ENCODE measurements at regions not wholly inside any gene's neighbourhood (a gene's known extent, or its start where the extent isn't known, plus 50 kb on each side); places are given as distances from the start of the nearest gene placed in this dataset.

DNA sequence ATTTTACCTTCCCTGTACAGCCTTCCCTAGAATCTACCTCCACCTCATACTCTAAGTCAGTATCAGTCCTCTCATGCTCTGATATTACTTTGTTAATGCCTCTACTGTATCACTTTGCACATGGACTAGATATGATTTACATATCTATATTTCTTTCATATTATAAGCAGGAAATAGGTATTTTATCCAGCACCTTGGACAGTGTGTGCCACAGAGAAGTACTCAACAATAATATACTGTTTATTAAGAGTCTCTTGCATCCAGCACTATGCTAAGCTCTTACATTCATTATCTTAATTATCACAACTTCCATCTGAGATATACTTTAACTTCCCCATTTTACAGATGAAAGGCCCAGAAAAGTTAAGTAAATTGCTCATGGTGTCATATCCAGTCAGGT is 247.9 kb upstream of the DAB1 start:
- TF ChIP-seq, protein P1, sequence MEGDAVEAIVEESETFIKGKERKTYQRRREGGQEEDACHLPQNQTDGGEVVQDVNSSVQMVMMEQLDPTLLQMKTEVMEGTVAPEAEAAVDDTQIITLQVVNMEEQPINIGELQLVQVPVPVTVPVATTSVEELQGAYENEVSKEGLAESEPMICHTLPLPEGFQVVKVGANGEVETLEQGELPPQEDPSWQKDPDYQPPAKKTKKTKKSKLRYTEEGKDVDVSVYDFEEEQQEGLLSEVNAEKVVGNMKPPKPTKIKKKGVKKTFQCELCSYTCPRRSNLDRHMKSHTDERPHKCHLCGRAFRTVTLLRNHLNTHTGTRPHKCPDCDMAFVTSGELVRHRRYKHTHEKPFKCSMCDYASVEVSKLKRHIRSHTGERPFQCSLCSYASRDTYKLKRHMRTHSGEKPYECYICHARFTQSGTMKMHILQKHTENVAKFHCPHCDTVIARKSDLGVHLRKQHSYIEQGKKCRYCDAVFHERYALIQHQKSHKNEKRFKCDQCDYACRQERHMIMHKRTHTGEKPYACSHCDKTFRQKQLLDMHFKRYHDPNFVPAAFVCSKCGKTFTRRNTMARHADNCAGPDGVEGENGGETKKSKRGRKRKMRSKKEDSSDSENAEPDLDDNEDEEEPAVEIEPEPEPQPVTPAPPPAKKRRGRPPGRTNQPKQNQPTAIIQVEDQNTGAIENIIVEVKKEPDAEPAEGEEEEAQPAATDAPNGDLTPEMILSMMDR (IDR thresholded peaks at IDR 0.05), result no peak
- POLR2A ChIA-PET, result no interaction called here

DNA sequence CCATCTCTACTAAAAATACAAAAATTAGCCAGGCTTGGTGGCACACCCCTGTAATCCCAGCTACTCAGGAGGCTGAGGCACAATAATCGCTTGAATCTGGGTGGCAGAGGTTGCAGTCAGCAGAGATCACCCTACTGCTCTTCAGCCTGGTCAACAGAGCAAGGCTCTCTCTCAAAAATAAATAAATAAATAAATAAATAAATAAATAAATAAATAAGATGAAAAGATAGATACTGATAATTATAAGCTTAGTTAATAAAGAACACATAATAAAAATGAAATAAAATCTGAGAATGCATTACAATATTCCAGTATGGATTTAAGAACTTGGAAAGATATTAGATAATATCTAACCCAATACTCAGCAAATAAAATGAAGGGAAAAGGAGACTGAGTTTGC is 235.9 kb upstream of the DAB1 start:
- TF ChIP-seq, protein P1 (IDR thresholded peaks at IDR 0.05), result no peak
- no peak for ATAC-seq (ENCODE audit: low read depth)
- Mint-ChIP-seq H3K4me3 (no peak overlapping the region), H3K36me3 (ENCODE audit: low read depth) (no peaks in the 10 kb centered on the region), H3K27ac (no peak overlapping the region), H3K9me3 (no peaks in the 10 kb centered on the region), H3K4me1 (no peaks in the 10 kb centered on the region), H3K27me3 (no peaks in the 10 kb centered on the region)
- DNase-seq, result no peak
- ChIA-PET POLR2A (no interaction called here), CTCF (no interaction called here)
- intact Hi-C loops (cut with micrococcal nuclease), result no loop called here

More for the DNA sequence above, 247.9 kb upstream of the DAB1 start:
- Mint-ChIP-seq H3K27ac (no peak overlapping the region), H3K36me3 (ENCODE audit: low read depth) (no peaks in the 10 kb centered on the region), H3K9me3 (peaks cover 3% of the 10 kb centered on the region), H3K27me3 (no peaks in the 10 kb centered on the region), H3K4me1 (no peaks in the 10 kb centered on the region), H3K4me3 (no peak overlapping the region)
- intact Hi-C loops (cut with micrococcal nuclease), result no loop called here
- ATAC-seq (ENCODE audit: low read depth), result no peak
- CTCF ChIA-PET, result no interaction called here
- no peak for DNase-seq

DNA sequence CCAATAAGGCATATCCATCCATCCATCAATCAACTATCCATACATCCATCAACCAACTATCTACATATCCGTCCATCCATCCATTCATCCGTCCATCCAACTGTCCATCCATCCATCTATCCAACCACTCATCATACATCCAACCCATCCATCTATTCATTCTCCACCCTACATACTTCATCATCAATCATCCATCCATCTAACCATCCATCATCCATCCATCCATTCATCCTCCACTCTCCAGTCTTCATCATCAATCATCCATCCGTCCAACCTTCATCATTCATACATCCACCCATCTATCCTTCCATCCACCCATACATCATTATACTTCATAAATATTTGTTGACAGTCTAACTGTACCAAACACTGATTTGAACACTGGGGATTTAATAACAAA is 231.3 kb upstream of the DAB1 start:
- ChIA-PET POLR2A (no interaction called here), CTCF (no interaction called here)
- H3K27ac Mint-ChIP-seq, result no peak overlapping the region
- no peak overlapping the region for H3K4me3 Mint-ChIP-seq
- intact Hi-C loops (cut with micrococcal nuclease), result no loop called here
- DNase-seq (no peak), ATAC-seq (ENCODE audit: low read depth) (no peak)
- no peaks in the 10 kb centered on the region for H3K4me1 Mint-ChIP-seq
- H3K9me3 Mint-ChIP-seq, result no peaks in the 10 kb centered on the region
- no peaks in the 10 kb centered on the region for H3K27me3 Mint-ChIP-seq
- H3K36me3 Mint-ChIP-seq (ENCODE audit: low read depth), result no peaks in the 10 kb centered on the region
- TF ChIP-seq, protein P1 (IDR thresholded peaks at IDR 0.05), result no peak

DNA sequence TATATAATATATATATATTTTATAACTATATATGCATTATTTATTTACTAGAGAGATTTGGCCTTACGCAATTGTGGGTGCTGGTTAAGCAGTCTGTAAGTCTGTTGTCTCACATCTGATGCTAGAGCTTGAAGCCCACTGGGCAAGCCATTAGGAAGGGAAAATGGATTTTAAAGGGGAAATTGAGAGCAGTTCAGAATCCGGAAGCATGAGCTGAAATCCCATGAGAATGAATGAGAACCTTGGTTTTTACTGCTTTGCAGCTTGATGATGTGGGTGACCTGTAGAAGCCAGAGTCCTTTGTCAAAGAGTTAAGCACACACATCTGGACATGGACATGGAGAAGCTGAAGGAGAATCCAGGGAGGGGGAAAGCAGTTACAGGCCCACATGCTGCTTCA is 220.8 kb upstream of the DAB1 start:
- no peaks in the 10 kb centered on the region for H3K36me3 Mint-ChIP-seq (ENCODE audit: low read depth)
- no peak overlapping the region for H3K4me3 Mint-ChIP-seq
- POLR2A ChIA-PET, result no interaction called here
- intact Hi-C loops (cut with micrococcal nuclease), result no loop called here
- no peaks in the 10 kb centered on the region for H3K9me3 Mint-ChIP-seq
- DNase-seq, result no peak
- peaks cover 6% of the 10 kb centered on the region for H3K27me3 Mint-ChIP-seq
- CTCF ChIA-PET, result no interaction called here
- H3K27ac Mint-ChIP-seq, result no peak overlapping the region
- ATAC-seq (ENCODE audit: low read depth), result no peak
- H3K4me1 Mint-ChIP-seq, result no peaks in the 10 kb centered on the region
- TF ChIP-seq, protein P1 (IDR thresholded peaks at IDR 0.05), result no peak

DNA sequence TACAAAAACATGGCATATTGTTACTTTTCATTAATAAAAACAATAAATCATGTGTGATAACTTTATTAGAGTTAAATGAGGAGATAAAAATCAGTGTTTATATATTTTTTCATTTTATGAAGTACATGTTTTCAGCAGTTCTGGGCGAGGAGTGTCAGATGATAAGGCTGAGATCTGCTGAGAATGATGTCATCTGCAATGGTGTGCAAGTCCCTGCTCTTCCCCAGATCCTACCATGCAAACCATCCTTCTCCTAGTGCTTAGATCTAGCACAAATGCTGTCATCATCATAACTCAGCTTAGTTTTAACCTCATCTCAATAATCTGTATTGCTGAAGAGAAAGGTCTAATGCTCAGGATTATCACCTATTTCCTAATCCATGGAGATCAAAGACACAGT is 214.4 kb upstream of the DAB1 start:
- Mint-ChIP-seq H3K36me3 (ENCODE audit: low read depth) (no peaks in the 10 kb centered on the region), H3K4me3 (no peak overlapping the region), H3K9me3 (no peaks in the 10 kb centered on the region), H3K4me1 (no peaks in the 10 kb centered on the region), H3K27me3 (no peaks in the 10 kb centered on the region), H3K27ac (no peak overlapping the region)
- ChIA-PET POLR2A (no interaction called here), CTCF (no interaction called here)
- ATAC-seq (ENCODE audit: low read depth) (no peak), DNase-seq (no peak)
- TF ChIP-seq, protein P1 (IDR thresholded peaks at IDR 0.05), result no peak
- intact Hi-C loops (cut with micrococcal nuclease), result no loop called here
